ENCODE measurements at regions not wholly inside any gene's neighbourhood (a gene's known extent, or its start where the extent isn't known, plus 50 kb on each side); places are given as distances from the start of the nearest gene placed in this dataset.

DNA sequence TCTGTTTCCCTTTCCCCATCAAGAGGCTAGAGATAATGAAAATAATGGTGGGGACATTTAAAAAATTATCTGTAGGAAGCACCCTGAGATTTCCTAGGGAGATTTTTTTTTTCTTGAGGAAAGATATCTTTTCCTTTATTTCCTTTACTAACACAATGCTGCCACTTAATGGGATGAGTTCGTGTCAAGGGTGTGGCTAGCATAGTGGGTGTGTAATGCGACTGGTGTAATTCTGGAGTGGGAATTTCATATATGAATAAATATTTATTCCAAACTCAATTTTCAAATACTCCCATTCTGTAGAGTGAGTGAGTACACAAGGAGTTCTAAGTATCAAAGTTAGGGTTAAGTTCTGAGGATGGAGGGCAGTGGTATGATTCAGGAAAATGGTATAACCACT, 66.1 kb upstream of the GALNT15 start:
- TF ChIP-seq POLR2A (IDR thresholded peaks at IDR 0.05) (no peak), CTCF (IDR thresholded peaks at IDR 0.05) (no peak)
